ENCODE measurements at regions not wholly inside any gene's neighbourhood (a gene's known extent, or its start where the extent isn't known, plus 50 kb on each side); places are given as distances from the start of the nearest gene placed in this dataset.

- TF ChIP-seq CTCF (IDR thresholded peaks at IDR 0.05; ENCODE audit: borderline replicate concordance, extremely low read depth, low read length, poor library complexity, severe bottlenecking) (no peak), EZH2 (IDR thresholded peaks at IDR 0.05; ENCODE audit: borderline replicate concordance, low read depth, low read length, severe bottlenecking) (no peak)
- H3K36me3 ChIP-seq (ENCODE audit: insufficient read depth, low read length): no peaks in the 10 kb centered on the region
- H3K79me2 ChIP-seq (ENCODE audit: insufficient read depth, low read length): no peaks in the 10 kb centered on the region
- no peak for ATAC-seq (ENCODE audit: insufficient read depth, low read depth)
- H3K27me3 ChIP-seq (ENCODE audit: insufficient read depth, low read length, poor library complexity): no peaks in the 10 kb centered on the region
- no peak overlapping the region for H3K4me3 ChIP-seq (ENCODE audit: low read depth in 1 of 2, low read length in 2 of 2)
- no peak overlapping the region for H3K27ac ChIP-seq (ENCODE audit: low read length)
- peaks cover 4% of the 10 kb centered on the region for H3K9me3 ChIP-seq (ENCODE audit: insufficient read depth, low read length, severe bottlenecking)
- H2AFZ ChIP-seq (ENCODE audit: low read depth, low read length): no peak overlapping the region
- H3K4me2 ChIP-seq (ENCODE audit: insufficient read depth, low read length): no peak overlapping the region
- H4K20me1 ChIP-seq (ENCODE audit: insufficient read depth, low read length): no peaks in the 10 kb centered on the region
- H3K4me1 ChIP-seq (ENCODE audit: insufficient read depth, low read length): no peaks in the 10 kb centered on the region
- DNase-seq: no peak
- no peak overlapping the region for H3K9ac ChIP-seq (ENCODE audit: low read depth, low read length)
These were observed 640.0 kb upstream of the ANO3 start for GRCh38 chr11:25691959-25692358.

GRCh38 chr11:25702417-25702816, 629.5 kb upstream of the ANO3 start:
- Histone ChIP-seq H2AFZ (ENCODE audit: low read depth, low read length) (no peak overlapping the region), H3K4me3 (ENCODE audit: low read depth in 1 of 2, low read length in 2 of 2) (no peak overlapping the region), H3K36me3 (ENCODE audit: insufficient read depth, low read length) (no peaks in the 10 kb centered on the region), H3K4me1 (ENCODE audit: insufficient read depth, low read length) (no peaks in the 10 kb centered on the region), H3K9me3 (ENCODE audit: insufficient read depth, low read length, severe bottlenecking) (no peaks in the 10 kb centered on the region), H3K79me2 (ENCODE audit: insufficient read depth, low read length) (no peaks in the 10 kb centered on the region), H3K27ac (ENCODE audit: low read length) (no peak overlapping the region), H3K4me2 (ENCODE audit: insufficient read depth, low read length) (no peak overlapping the region), H4K20me1 (ENCODE audit: insufficient read depth, low read length) (no peaks in the 10 kb centered on the region), H3K9ac (ENCODE audit: low read depth, low read length) (no peak overlapping the region), H3K27me3 (ENCODE audit: insufficient read depth, low read length, poor library complexity) (no peaks in the 10 kb centered on the region)
- TF ChIP-seq CTCF (IDR thresholded peaks at IDR 0.05; ENCODE audit: borderline replicate concordance, extremely low read depth, low read length, poor library complexity, severe bottlenecking): no peak
- no peak for TF ChIP-seq EZH2 (IDR thresholded peaks at IDR 0.05; ENCODE audit: borderline replicate concordance, low read depth, low read length, severe bottlenecking)
- no peak for ATAC-seq (ENCODE audit: insufficient read depth, low read depth)
- no peak for DNase-seq

GRCh38 chr11:25710975-25711374, 621.0 kb upstream of the ANO3 start:
- no peak overlapping the region for H3K4me2 ChIP-seq (ENCODE audit: insufficient read depth, low read length)
- no peak for DNase-seq
- H3K36me3 ChIP-seq (ENCODE audit: insufficient read depth, low read length): no peaks in the 10 kb centered on the region

More at GRCh38 chr11:25710975-25711374, 621.0 kb upstream of the ANO3 start:
- H3K4me3 ChIP-seq (ENCODE audit: low read depth in 1 of 2, low read length in 2 of 2): no peak overlapping the region
- no peak overlapping the region for H3K27ac ChIP-seq (ENCODE audit: low read length)
- no peak for ATAC-seq (ENCODE audit: insufficient read depth, low read depth)
- H3K79me2 ChIP-seq (ENCODE audit: insufficient read depth, low read length): no peaks in the 10 kb centered on the region
- H3K4me1 ChIP-seq (ENCODE audit: insufficient read depth, low read length): no peaks in the 10 kb centered on the region
- H3K27me3 ChIP-seq (ENCODE audit: insufficient read depth, low read length, poor library complexity): no peaks in the 10 kb centered on the region
- H3K9me3 ChIP-seq (ENCODE audit: insufficient read depth, low read length, severe bottlenecking): no peaks in the 10 kb centered on the region
- H2AFZ ChIP-seq (ENCODE audit: low read depth, low read length): no peak overlapping the region
- H3K9ac ChIP-seq (ENCODE audit: low read depth, low read length): no peak overlapping the region
- no peaks in the 10 kb centered on the region for H4K20me1 ChIP-seq (ENCODE audit: insufficient read depth, low read length)
- TF ChIP-seq EZH2 (IDR thresholded peaks at IDR 0.05; ENCODE audit: borderline replicate concordance, low read depth, low read length, severe bottlenecking): no peak
- TF ChIP-seq CTCF (IDR thresholded peaks at IDR 0.05; ENCODE audit: borderline replicate concordance, extremely low read depth, low read length, poor library complexity, severe bottlenecking): no peak

All from DND-41 (cell line).